NCI-H69 (cell line): ENCODE measurements at regions not wholly inside any gene's neighbourhood (a gene's known extent, or its start where the extent isn't known, plus 50 kb on each side); places are given as distances from the start of the nearest gene placed in this dataset.
A peak's percentile ranks its signal among the peaks of the same experiment; 100 is the strongest.

Experiments
- DNase-seq: peaks from one replicate; lab custom pipeline; 2025; lab: John Stamatoyannopoulos, UW

DNA sequence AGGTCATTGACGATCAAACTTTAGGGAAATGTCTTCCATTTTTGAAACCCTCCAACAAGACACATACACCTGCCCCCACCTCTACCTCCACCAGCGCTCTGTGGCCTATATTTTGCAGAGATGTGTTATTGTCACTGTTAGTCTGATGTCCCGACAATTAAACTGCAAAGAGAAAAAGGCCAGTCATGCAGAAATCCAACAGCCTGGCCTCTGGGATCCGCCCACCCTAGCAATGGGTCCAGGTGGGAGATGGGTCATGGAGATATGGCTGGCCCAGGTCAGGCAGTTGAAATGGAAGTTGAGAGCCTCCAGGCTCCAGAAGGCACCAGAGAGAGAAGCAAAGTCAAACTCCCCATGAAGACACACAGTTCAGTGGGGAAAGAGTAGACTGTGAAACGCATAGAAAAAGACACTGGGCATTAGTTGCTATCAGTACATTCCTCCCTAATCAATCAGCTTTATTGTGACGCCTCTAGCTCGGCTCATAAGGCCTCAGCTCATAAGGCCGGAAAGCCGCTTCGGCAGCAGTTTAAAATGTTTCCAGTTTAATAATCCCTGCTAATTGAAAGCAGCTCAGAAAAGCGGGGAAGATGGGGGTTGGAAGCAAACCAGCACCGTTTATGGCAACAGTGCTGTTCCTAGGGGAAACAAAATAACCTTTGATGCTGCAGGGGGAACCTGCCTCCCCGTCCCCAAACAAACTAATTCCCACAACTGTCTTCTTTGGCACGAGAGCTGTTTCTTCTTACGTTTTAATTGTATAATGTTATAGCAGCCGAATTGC is 239.7 kb upstream of the ZNF507 start:
- DNase-seq, result no peak

GRCh38 chr19:32122258-32122657 is 223.2 kb upstream of the ZNF507 start:
- no peak for DNase-seq

DNA sequence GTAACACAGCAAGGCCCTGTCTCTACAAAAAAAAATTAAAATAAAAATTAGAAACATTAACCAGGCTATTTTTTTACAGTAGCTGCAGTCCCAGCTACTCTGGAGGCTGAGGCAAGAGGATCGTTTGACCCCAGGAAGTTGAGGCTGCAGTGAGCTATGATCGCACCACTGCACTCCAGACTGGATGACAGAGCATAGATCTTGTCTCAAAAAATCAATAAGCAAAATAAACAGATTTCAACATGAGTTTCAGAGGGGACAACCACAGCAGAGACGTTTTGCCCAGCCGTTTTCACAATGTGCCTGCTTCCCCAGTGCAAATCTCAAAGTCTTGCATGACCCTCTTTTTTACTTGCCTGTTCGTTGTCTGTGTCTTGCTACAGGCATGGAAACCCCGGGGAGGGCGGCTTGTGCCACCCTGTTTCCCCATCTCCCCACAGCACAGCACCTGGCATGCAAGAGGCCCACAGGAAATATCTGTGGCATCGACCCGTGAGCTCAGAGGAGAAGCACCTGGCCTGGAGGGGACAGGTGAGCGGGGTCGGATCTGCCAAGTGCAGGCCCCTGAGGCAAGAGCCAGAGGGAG is 222.0 kb upstream of the ZNF507 start:
- no peak for DNase-seq

DNA sequence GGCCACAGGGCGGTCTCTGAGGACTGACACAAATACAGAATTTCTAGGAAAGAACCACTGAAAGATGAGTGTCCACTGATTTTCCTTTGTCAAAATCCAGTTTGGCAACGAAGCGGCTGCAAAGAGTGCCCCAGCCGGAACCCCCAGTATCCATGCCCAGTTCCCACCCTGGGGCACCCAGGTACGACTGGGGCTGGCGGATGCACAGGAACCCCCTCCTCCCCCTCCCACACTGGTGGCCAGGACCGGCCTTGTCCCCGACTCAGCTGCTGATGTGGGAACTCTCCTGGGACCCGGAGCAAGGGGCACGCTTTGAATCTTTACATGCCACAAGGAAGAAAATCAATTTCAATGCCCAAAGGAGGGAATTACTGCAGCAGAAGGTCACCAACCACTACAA is 220.8 kb upstream of the ZNF507 start:
- DNase-seq, result no peak

DNA sequence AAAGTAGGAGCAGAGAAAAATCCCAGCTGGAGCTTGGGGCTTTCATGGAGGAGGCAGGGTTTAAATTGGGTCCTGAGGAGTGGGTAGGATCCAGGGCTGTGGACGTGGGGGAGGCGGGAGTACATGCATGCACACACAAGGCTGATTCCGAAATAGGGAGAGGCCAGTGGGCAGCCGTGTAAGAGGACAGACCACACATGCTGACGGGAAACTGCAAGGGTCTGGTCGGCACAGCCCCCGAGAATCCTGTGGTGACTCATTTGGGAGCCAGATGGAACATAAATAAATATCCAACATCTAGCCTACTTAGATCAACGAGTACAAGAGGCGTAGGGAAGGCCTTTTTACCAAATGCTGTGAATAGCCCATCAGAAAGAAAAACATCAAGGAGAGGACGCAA is 216.3 kb upstream of the ZNF507 start:
- DNase-seq, result no peak

- no peak for DNase-seq
Measured at GRCh38 chr19:32130332-32130731, 215.1 kb upstream of the ZNF507 start.

DNA sequence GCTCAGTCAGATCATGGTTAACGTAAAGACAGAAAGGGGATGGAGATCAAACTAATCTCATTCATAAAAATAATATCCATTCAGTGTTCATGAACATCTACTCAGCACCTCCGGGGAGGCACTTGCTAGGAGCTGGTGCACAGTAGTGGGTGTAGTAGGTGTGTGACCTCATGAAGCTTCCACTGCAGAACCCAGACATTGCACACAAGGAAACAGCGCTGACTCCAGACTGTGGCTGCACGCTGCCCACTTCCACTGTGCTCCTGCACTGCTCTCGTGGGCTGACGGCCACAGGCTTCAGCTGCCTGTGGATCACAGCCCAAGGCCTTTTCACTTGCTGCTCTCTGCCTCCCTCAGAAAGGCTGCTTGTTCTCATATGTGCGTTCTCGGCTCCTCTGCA is 214.4 kb upstream of the ZNF507 start:
- DNase-seq, result no peak

GRCh38 chr19:32138416-32138815 is 207.0 kb upstream of the ZNF507 start:
- DNase-seq, result no peak

DNA sequence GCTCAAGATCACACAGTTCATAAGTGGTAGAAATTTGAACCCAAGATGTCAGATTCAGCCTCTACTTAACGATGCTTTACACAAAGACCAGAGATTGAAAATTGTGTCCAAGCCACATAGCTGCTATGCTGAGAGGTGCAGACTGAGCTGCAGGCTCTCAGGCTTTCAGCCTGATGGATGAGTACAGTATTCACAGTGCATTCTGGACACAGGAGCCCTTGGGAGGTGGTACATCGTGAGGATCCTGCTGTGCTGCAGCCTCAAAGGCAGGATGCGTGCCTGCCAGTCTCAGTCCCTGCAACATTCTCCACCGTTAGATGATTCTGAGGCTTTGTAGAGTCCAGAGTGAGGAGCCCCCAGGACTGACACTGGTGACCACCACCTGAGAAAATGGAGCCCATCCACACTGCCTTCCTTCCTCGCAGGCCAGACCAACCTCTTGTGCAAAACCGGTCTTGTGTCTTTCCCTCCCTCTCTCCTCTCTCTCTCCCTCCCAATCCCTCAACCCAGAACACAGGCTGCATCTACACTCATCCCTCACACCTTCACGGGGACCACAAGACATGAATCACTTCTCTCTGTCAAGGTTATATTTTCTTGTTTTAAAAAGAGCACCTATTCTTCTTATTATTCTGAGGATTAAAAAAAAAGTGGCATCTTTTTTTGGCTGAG is 203.4 kb upstream of the ZNF507 start:
- DNase-seq, result no peak

- DNase-seq, result no peak
Measured at GRCh38 chr19:32146664-32147063, 198.7 kb upstream of the ZNF507 start.

- no peak for DNase-seq
Measured at GRCh38 chr19:32150605-32151004, 194.8 kb upstream of the ZNF507 start.

GRCh38 chr19:32154418-32154817 is 191.0 kb upstream of the ZNF507 start:
- no peak for DNase-seq

- no peak for DNase-seq
Measured at GRCh38 chr19:32164384-32164992, 180.9 kb upstream of the ZNF507 start.

DNA sequence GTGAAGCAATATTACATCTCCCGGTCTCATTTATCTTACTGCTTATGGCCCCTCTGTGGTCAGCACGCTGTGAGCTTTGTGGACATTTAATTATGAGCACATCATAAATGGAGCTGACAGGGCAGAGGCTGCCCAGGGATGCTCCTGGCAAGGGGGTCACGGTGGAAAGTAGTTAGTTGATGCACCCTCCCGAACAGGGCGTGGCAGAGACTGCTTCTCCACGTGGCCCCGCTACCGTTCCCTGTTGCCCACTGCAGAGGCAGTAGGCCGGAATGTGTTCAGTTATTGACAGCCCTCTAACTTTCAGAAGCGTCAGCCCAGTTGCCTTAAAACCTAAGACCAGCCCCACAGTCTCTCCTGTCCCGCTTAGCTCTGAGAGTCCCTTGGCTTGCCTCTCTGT is 180.3 kb upstream of the ZNF507 start:
- DNase-seq, result no peak

GRCh38 chr19:32165750-32166149 is 179.7 kb upstream of the ZNF507 start:
- DNase-seq, result no peak

DNA sequence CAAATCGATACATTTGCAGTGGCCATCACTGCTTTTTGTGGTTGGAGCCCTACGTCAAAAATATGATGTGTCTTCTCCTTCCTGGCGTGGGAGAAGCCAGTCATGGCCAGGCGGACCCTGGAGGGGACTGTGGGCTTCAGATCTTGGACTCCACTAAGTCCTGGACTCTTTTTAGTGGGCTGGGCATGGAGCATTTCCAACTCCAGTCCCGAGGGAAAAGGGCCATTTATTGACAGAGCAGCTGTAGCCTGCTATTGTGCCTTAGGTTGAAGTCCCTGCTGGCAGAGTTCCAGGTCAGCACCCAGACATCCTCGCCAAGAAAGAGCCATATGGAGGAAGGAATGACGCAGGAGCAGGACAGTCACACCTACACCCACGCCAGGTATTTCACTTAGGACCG is 179.2 kb upstream of the ZNF507 start:
- peak; percentile 21 for DNase-seq

- no peak for DNase-seq
Measured at GRCh38 chr19:32168111-32168510, 177.3 kb upstream of the ZNF507 start.

DNA sequence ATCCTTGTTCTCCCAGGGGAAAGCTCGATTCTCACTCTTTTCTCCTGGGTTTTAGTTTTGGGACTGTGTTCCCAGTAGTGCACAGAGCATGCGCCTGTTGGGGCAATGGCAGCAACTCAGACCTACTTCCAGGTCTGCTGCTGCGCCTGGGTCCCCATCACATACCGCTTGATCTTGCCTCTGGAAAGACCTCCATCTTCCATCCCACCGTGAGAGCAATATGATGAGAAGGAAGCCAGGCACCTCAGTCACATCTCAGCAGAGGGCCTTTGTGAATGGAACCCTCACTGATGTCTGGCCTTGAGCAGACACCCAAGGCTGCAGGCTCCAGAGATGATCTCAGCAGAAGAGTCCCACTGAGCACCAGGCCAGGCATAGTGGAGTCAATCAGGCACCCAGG is 176.8 kb upstream of the ZNF507 start:
- no peak for DNase-seq

GRCh38 chr19:32171719-32172151 is 173.7 kb upstream of the ZNF507 start:
- DNase-seq, result no peak

DNA sequence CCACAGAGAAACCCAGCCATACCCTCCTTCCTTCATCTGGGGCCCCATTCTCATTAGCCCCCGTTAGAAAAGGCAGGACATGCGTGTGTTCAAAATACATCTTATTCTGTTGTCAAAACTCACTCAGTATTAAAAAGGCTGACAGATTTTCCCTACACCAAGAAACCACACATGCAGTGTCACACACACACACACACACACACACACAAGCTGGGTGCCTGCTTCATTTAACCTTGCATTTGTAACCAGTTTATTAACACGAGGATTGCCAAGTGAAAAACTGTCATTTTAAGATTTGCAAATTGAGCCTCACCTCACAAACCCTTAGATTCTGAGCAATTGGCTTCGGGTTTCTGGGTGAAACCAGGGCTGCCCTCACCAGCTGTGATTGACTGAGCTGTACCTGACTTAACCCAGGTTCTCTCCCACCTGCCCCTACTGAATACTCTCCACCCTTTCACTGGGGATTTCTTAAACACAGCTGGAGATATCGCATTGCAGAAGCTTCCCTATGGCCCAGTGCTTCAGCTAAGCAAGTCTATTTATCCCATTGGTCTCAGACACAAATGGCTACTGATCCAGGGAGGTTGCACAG is 172.7 kb upstream of the ZNF507 start:
- no peak for DNase-seq

GRCh38 chr19:32173836-32174235 is 171.6 kb upstream of the ZNF507 start:
- DNase-seq, result no peak

DNA sequence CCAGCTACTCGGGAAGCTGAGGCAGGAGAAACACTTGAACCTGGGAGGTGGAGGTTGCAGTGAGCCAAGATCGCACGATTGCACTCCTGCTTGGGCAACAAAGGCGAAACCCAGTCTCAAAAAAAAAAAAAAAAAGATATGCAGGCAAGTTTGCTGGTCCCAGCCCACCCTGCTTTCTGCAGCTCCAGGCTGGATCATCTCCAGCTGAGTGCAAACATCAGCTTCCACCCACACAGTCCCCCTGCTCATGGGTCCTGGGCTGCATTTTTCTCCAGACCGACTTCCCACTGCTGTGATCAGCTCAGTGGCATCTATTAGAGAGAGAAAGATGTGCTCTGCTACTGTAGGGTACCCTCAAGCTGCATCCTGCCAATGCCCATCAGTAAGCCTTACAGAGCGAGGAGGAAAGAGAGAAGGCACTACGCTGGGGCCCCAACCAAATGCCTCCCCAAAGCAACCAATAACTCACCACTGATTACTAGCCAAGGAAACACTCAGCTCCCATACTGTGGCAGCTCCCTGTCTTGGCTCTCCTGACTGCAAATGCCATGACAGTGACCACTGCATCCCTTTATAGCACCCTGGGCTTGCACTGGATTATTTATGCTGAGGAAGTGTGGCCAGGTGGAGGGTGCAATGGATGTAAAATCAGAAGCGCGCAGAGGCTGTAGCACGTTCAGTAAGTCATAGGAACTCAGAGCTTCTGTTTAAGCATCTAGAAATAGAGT is 170.9 kb upstream of the ZNF507 start:
- DNase-seq, result no peak
